NCI-H524 (cell line): ENCODE measurements at regions not wholly inside any gene's neighbourhood (a gene's known extent, or its start where the extent isn't known, plus 50 kb on each side); places are given as distances from the start of the nearest gene placed in this dataset.
"Not testable (repeated sequence)": the region's sequence is repeated elsewhere in the genome, so short reads cannot be mapped to it uniquely, and the experiment has no call there.

Source experiments
- DNase-seq, 2 experiments: peaks; one replicate each; lab custom pipeline; 2025; lab: John Stamatoyannopoulos, UW

DNA sequence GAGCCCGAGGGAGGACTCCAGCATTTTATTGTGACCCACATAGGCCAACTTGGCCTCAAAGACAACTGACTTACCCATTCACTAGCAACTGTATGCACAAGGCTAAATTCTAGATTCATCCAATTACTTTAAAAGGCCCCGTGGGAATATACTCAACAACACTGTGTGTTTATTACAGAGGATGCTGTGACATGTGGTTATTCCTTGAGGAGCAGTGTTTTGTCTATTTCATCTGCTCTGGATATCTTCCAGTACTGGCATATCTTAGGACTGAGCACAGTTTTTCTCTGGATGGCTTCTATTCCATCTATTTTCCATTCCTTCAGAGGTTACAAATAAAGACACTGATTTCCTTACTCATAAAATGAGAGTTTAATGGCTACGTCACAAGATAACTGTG, 87.2 kb upstream of the KRAS start:
- DNase-seq: peak in 1 of 2 experiments; percentile 30

DNA sequence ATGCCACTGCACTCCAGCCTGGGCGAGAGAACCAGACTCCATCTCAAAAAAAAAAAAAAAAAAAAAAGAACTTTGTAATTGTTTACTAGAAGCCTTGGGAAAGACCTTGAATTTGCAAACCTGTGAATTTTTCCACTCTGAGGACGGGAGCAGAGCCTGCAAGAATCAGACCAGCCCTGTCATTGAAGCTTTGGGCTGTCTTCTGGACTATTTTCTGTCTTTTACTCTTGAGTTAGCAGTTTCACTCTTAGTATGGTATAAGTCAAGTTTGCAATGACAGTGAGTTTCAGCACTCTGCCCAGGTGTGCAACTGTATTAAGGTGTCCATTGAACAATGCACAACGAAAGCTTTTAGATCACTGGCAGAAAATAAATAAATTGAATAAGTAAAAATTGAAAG, 81.4 kb upstream of the KRAS start:
- DNase-seq: no peak

DNA sequence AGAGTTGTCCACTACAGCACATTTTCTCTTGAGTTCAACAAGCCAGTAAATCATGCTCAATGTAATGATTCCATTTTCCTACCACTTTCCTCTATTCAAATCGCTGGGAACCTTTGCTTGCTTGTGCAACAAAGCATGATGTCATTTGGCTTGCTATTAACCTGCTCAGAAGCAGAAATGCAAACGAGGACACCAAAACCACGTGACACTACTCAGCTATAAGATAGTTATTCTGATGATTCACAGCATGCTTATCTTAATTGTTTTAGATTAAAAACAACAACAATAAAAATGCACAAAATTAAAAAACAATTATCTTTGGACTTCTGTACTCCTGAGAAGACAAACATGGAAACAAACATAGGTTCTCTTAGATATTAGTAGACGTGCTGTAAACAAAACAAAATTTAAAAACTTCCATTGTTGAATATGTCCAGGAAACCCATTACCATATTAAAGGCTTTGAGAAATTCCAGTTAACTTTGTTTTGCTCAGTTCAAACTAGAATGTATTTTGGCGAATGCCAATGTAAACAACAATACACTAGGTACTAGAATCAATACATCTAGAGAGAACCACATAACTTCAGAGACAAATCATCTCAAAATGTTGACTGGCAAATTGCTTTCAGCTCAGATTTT, 77.5 kb upstream of the KRAS start:
- no peak for DNase-seq

DNA sequence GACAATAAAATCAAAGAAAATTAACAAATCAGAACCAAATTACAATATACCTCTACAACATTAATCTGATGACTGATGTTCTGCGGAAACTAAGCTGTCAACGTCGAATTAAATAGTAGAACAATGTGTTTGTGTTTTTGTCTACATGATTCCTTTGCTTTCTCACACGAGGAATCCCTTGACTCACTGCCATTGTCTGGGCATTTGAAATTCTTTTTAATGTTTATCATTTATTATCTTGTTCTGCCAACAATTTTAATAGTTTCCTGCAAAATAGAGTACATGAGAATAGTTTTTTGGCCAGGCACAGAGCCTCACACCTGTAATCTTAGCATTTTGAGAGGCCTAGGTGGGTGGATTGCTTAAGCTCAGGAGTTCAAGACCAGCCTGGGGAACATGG, 76.6 kb upstream of the KRAS start:
- DNase-seq: no peak

DNA sequence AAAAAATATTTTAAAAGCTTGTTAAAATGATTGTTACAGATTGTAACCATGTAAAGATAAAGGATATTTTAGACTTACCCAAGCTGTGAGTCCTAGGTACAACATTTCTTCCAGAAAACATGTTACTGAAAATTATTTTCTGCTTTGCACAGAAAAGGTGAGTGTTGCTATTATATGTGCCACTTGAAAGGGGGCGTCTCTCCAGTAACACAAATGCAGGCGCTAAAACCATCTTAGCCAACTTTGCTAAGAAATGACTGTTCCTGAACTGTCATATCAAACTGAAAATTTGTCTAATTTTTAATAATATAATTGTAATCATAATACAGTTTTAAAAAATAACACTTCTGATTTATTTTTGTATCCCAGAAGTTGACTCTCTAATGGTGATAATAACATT, 75.6 kb upstream of the KRAS start:
- no peak for DNase-seq

DNA sequence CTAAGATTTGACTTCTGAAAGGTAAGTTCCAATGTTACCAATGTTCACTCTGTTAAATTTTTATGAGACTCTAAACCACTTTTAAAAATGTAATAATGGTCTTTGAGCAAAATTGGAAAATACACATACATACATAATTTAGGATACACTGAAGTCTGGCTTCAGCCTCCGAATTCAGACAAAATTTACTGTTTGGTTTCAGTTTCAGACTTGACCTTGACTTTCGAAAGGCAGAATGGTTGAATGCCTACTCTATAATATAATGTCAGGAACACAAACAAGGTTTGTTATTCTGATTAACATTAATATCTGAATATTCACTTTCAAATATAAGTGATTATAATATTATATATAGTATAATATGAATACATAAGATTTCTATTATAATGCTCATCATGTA, 74.1 kb upstream of the KRAS start:
- DNase-seq: no peak

DNA sequence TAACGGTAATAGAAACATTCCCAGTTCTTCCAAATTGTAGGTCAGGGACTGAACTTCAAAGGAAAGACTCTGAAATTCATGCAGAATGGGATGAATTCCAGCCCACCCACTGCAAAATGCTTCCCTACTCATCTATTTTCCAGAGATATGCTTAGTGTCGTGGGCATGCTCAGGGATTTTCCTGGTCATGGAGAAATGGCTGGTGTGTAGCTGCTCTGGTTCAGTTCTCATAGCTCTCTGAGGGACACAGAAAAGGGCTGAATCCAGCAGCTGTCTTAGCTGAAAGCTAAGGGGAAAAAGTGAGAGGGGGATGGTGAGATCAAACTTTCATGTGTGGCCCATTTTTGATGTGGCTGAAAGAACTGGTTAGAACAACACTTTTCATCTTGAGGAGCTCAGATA, 72.9 kb upstream of the KRAS start:
- no peak for DNase-seq

DNA sequence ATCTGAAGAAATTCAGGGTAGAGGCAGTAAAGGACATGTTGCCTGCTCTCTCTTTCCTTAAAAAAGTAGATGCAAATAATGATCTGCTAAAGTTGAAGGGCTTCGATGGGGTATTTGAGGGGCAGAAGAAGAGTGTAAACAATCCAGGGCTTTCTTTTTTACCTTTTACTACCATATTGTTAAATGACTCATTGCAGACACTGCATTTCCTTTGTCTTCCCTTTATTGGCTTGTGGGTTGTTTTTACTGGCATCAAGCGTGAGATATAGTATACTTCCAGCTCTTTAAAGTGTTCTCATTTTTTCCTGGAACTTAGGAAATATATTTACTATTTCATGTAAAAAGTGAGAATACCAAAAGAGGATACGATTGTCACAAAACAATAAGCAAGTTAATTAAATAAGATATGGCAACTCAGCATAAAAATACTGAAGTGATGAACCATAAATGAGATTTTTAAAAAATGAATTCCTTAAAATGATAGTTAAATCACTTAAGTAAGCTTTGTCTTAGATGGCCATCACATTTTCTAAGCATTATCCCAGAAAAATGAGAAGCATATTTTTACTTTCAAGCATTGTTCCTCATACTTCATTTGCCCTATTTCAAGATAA, 72.3 kb upstream of the KRAS start:
- no peak for DNase-seq

DNA sequence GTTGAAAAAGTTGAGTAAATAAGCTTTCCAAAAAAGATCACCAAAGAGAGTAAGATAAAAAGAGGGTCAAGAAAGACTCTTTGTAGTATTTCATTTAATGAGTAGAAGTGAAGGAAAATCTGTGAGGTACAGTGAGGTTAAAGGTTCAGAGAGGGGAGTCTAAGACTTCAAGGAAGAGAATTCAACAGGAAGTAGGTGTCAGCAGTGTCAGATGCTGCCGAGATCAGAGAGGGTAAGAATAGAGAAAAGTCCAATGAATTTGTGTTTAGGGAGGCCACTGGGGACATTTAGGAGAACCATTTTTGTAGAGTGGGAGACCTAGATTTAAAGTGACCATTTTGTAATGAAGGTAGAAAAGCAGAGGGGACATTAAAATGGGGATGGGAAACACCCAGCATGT, 71.6 kb upstream of the KRAS start:
- no peak for DNase-seq

DNA sequence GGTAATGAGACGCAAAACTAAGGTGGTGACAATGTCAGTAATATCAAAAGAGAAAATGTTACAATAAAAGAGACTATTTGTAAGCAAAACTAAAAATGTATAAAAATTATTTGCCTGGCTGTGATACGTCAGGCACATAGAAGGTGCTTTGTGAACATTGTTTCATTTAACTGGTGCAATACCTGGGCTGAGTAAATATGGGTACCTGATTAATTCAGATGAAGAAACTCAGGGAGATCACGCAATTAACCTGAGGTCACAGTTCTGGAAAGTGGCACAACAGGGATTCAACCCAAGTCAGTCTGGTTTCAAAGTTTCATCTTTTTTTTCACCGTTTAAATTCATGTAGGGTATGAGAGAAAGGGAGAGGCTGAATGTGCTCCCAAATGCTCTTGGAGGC, 71.0 kb upstream of the KRAS start:
- DNase-seq: no peak

DNA sequence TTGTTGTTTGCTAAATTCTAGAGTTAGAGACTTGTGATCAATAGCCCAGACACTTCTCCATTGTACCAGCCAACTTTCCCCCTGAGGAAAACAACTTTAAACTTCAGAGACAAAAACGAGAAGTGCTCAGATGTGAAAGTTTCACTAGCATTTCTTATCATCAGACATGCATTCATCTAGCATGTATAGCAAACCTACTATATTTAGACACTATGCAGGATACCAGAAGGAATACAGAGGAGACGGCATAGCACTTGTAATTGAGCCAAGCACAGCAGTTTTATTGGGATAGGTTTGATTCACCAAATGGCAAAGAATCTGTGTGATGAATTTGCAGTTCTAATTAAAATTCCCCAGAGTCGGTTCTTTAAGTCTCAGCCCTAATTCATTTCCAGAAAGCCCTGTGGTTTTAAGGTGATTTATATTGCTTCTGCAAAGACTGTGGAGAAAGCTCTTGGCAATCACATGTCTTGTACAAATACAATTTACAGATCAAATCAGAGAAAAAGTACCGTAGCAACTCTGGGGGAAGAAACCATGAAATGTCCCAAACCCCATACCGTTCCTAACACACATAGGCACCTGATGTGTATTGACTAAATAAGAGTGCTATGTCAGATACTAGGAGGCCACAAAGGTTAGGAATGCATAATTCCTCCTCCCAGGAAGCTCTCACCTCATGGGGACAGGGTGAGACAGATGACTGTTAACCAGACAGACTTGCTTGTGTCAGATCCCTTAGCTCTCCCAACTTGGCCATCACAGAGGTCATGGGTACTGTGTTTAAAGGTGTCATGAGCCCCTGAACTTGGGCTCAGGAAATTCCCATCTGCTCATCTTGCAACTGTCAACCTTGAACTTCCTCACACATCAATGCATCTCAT, 69.6 kb upstream of the KRAS start:
- DNase-seq: no peak

DNA sequence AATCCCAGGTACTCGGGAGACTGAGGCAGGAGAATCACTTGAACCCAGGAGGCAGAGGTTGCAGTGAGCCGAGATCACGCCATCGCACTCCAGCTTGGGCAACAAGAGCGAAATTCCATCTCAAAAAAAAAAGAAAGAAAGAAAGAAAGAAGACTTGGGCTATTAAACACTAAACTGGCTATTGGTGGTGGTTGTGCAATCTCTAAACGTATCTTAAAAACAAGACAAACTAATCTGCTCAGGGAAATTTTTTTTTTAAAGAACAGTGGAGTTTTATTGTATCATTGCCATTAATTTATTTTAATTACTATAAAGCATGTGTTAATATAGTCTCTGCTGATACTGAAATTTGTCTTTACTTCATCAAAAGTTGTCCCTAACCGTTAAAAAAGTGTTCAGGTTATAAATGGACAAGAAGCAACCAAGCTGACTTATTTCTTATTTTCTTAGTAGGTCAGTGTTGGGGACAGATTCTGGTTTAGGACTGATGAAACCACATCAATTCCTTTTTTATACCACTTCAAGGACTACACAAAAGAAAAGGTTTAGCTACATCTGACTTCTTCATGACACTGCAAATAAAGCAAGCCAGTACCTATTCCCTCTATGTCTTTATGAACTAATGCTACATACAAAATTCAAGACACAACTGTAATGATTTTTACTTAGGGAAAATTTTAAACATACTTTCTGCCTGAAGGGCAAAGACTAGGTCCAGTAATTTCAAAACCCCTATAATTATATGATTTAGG, 68.7 kb upstream of the KRAS start:
- no peak for DNase-seq

DNA sequence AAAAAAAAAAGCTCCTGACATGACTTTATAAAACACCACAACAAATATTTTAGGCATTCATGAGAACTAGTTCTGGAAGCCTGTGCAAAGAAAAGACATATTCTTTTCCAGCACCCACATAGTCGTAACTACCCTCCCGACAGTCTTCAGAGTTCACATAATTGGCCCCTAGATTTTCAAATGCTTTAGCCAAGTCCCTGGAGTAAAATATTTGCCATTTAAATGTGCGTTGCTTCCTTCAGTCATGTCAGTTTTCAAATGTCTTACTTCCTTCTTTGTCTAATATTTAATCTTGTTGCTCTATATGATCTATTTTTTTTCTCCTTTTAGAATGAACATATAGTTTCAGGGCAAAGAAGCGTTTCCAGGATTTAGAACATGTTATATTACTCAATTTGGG, 66.8 kb upstream of the KRAS start:
- no peak for DNase-seq

DNA sequence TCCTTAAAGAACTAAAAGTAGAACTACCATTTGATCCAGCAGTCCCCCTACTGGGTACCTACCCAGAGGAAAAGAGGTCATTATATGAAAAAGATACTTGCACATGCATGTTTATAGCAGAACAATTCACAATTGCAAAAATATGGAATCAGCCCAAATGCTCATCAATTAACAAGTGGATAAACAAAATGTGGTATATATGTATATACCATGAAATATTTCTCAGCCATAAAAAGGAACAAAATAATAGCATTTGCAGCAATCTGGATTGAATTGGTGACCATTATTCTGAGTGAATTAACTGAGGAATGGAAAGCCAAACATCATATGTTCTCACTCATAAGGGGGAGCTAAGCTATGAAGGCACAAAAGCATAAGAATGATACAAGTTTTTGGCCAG, 64.7 kb upstream of the KRAS start:
- no peak for DNase-seq

DNA sequence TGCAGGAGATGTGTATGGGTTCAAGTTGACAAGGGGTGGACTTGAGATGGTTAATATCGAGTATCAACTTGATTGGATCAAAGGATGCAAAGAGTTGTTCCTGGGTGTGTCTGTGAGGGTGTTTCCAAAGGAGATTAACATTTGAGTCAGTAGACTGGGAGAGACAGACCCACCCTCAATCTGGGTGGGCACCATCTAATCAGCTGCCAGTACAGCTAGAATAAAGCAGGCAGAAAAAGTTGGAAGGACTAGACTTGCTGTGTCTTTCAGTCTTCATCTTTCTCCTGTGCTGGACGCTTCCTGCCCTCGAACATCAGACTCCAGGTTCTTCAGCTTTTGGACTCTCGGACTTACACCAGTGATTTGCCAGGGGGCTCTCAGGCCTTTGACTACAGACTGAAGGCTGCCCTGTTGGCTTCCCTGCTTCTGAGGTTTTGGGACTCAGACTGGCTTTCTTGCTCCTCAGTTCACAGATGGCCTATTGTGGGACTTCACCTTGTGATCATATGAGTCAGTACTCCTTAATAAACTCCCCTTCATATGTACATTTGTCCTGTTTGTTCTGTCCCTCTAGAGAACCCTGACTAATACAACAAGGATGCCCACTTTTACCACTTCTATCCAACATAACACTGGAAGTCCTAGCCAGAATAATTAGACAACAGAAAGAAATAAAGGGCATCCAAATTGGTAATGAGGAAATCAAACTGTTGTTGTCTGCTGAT, 62.7 kb upstream of the KRAS start:
- not testable (repeated sequence) for DNase-seq

DNA sequence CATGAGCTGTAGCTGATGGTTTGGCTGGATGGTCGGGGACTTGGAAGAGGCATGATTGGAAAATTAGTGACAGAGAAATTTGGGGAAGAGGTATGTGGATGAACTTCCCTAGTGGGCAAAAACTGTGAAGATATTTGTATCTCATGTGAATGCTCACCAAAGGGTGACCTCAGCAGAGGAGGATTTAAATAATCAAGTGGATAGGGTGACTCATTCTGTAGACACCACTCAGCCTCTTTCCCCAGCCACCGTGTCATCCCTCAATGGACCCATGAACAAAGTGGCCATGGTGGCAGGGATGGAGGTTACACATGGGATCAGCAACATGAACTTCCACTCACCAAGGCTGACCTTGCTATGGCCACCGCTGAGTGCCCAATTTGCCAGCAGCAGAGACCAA, 60.8 kb upstream of the KRAS start:
- no peak for DNase-seq

DNA sequence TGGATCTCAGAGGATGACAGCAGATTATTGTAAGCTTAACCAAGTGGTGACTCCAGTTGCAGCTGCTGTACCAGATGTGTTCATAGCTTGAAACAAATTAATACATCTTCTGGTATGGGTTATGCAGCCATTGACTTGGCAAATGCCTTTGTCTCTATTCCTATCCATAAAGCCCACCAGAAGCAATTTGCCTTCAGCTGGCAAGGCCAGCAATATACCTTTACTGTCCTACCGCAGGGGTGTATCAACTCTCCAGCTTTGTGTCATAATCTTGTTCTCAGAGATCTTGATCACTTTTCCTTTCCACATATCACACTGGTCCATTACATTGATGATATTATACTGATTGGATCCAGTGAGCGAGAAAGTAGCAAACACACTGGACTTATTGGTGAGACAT, 59.3 kb upstream of the KRAS start:
- peak; percentile 70 to 93 for DNase-seq

DNA sequence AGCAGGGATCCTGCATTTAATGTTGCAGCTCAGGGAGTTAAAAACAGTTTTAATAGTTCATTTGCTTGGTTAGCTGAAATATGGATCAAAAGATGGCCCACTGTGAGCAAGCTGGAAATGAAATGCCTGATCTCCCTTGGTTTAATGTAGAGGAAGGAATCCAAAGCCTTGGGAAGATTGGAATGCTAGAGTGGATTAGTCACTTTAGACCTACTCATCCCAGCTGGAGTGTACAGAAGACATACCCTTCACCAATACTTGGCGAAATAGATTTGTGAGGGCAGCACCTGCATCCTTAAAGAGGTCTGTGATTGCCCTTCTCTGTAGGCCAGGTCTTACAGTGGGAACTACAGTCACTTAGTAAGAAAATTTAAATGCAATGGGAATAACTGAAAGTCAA, 58.0 kb upstream of the KRAS start:
- peak in 1 of 2 experiments; percentile 26 for DNase-seq

DNA sequence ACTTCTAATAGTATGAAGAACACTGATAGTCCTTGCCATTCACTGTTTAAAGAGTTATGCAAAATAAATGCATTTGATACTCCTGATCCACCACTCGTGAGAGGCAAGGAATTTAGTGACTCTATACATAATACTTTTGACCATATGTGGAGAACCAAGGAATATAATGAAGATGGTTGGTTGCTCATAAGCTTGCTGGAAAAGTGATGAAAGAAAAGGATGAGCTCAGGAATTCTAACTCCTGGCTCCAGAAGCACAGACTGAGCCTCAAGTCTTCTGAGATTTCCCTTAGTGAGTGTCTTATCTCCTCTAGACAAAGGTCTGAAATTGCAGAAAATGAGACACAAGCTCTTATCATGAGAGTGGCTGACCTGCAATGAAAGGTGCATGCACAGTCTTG, 57.1 kb upstream of the KRAS start:
- DNase-seq: no peak

DNA sequence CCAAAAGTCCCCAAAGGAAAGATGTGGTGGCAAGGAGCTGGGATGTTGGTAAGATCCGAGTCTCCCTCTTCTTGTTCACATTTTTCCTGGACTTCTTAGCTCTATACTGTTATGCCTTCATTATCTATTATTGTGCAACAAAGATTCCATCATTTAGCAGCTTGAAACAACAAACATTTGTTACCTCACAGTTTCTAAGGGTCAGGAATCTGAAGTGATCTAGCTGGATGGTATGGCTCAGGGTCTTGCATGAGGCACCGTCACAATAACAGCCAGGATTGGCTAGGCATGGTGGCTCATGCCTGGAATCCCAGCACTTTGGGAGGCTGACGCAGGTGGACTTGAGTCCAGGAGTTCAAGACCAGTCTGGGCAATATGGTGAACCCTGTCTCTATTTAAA, 51.1 kb upstream of the KRAS start:
- DNase-seq: no peak
